Neural progenitor cell (in vitro differentiated cells): ENCODE measurements at regions not wholly inside any gene's neighbourhood (a gene's known extent, or its start where the extent isn't known, plus 50 kb on each side); places are given as distances from the start of the nearest gene placed in this dataset.

Experiments
- DNase-seq: peaks from one replicate; pipeline ENCODE4 v3.0.0-alpha.2; 2016; ENCODE audit warnings: low spot score
- H2AFZ ChIP-seq: fragments of 200-600 bp; sonication (generic); replicated peaks from 2 replicates; pipeline ENCODE4 v1.6.1; 2016; ENCODE audit warnings: antibody characterized with exemption
- H3F3A ChIP-seq: fragments of 200-600 bp; sonication (generic); 2 replicates; pipeline ENCODE4 v1.6.1; 2016; ENCODE audit warnings: antibody characterized with exemption, low read depth
- H3K27ac ChIP-seq: fragments of 200-600 bp; sonication (generic); 2 replicates; pipeline ENCODE4 v1.5.1; 2016; ENCODE audit warnings: mild to moderate bottlenecking
- H3K27me3 ChIP-seq: fragments of 200-600 bp; sonication (generic); 2 replicates; pipeline ENCODE4 v1.6.1; 2016; ENCODE audit warnings: mild to moderate bottlenecking, moderate library complexity
- H3K36me3 ChIP-seq: fragments of 200-600 bp; sonication (generic); 2 replicates; pipeline ENCODE4 v1.5.1; 2016
- H3K4me1 ChIP-seq: fragments of 200-600 bp; sonication (generic); 2 replicates; pipeline ENCODE4 v1.6.1; 2016; ENCODE audit warnings: mixed run types
- H3K4me2 ChIP-seq: fragments of 200-600 bp; sonication (generic); 2 replicates; pipeline ENCODE4 v1.6.1; 2016
- H3K4me3 ChIP-seq: fragments of 200-600 bp; sonication (generic); 2 replicates; pipeline ENCODE4 v1.5.1; 2016
- H3K79me2 ChIP-seq: fragments of 200-600 bp; sonication (generic); 2 replicates; pipeline ENCODE4 v1.6.1; 2016; ENCODE audit warnings: low read depth
- H3K9ac ChIP-seq: fragments of 200-600 bp; sonication (generic); 2 replicates; pipeline ENCODE4 v1.6.1; 2016
- H3K9me3 ChIP-seq: fragments of 200-600 bp; sonication (generic); 2 replicates; pipeline ENCODE4 v1.5.1; 2016; ENCODE audit warnings: low read depth
- H4K20me1 ChIP-seq: fragments of 200-600 bp; sonication (generic); 2 replicates; pipeline ENCODE4 v1.6.1; 2016; ENCODE audit warnings: low read depth
- H3K27ac Mint-ChIP-seq: 3 replicates; pipeline ENCODE4 v1.8.0; 2021; ENCODE audit warnings: mixed read lengths
- H3K27me3 Mint-ChIP-seq: 2 replicates; pipeline ENCODE4 v1.8.0; 2022; ENCODE audit warnings: low read depth, mild to moderate bottlenecking, inconsistent platforms, moderate library complexity, mixed read lengths; ENCODE audit not compliant: insufficient read depth
- H3K36me3 Mint-ChIP-seq: 3 replicates; pipeline ENCODE4 v1.8.0; 2021; ENCODE audit warnings: mixed read lengths
- H3K4me1 Mint-ChIP-seq: 3 replicates; pipeline ENCODE4 v1.8.0; 2021; ENCODE audit warnings: mixed read lengths
- H3K4me3 Mint-ChIP-seq: 3 replicates; pipeline ENCODE4 v1.8.0; 2021; ENCODE audit warnings: mild to moderate bottlenecking, moderate library complexity, mixed read lengths
- H3K9me3 Mint-ChIP-seq: 3 replicates; pipeline ENCODE4 v1.8.0; 2020; ENCODE audit warnings: mixed read lengths
- CTCF ChIP-seq: fragments of 200-600 bp; sonication (generic); IDR thresholded peaks from 2 replicates; pipeline ENCODE4 v1.5.1; 2017; ENCODE audit warnings: antibody characterized with exemption, mild to moderate bottlenecking
- EZH2 ChIP-seq: fragments of 200-600 bp; sonication (generic); IDR thresholded peaks from 2 replicates; pipeline ENCODE4 v1.6.1; 2017; ENCODE audit warnings: antibody characterized with exemption, mild to moderate bottlenecking, moderate library complexity
- EZH2phosphoT487 ChIP-seq: fragments of 200-600 bp; sonication (generic); IDR thresholded peaks from 2 replicates; pipeline ENCODE4 v1.6.1; 2017; ENCODE audit warnings: antibody characterized with exemption

- H3K27me3 Mint-ChIP-seq = peaks cover 2% of the 10 kb centered on the region
- H3F3A ChIP-seq = peaks cover 56% of the 10 kb centered on the region
- H3K27me3 ChIP-seq = no peaks in the 10 kb centered on the region
- H3K9me3 ChIP-seq = peaks cover 5% of the 10 kb centered on the region
- no peak for TF ChIP-seq EZH2
- TF ChIP-seq CTCF = no peak
- TF ChIP-seq EZH2phosphoT487 = peak; percentile 82
- peaks cover 50% of the 10 kb centered on the region for H3K4me1 Mint-ChIP-seq
- no peaks in the 10 kb centered on the region for H3K36me3 ChIP-seq
- H2AFZ ChIP-seq = no peak overlapping the region
- peak; percentile 95 for DNase-seq
- H3K27ac Mint-ChIP-seq = peak overlapping the region; percentile 99
- peak overlapping the region; percentile 73 for H3K27ac ChIP-seq
- peaks cover 9% of the 10 kb centered on the region for H3K36me3 Mint-ChIP-seq
- peak overlapping the region; percentile 29 for H3K4me3 ChIP-seq
- peak overlapping the region; percentile 77 for H3K4me3 Mint-ChIP-seq
- H3K4me1 ChIP-seq = peaks cover 53% of the 10 kb centered on the region
- H4K20me1 ChIP-seq = no peaks in the 10 kb centered on the region
- no peaks in the 10 kb centered on the region for H3K79me2 ChIP-seq
- peaks cover 15% of the 10 kb centered on the region for H3K9me3 Mint-ChIP-seq
- H3K9ac ChIP-seq = no peak overlapping the region
- H3K4me2 ChIP-seq = peak overlapping the region; percentile 80
Observed at GRCh38 chr7:138243430-138243829, 167.2 kb downstream of the AKR1D1 start.

GRCh38 chr7:138243836-138244235 is 167.6 kb downstream of the AKR1D1 start:
- H3K36me3 Mint-ChIP-seq = peaks cover 8% of the 10 kb centered on the region
- H3K9me3 Mint-ChIP-seq = peaks cover 14% of the 10 kb centered on the region
- peak overlapping the region; percentile 99 for H3K27ac Mint-ChIP-seq
- Histone ChIP-seq H3K4me3 (peak overlapping the region; percentile 29), H3K9me3 (peaks cover under 1% of the 10 kb centered on the region), H3K4me1 (peaks cover 57% of the 10 kb centered on the region), H3F3A (peaks cover 61% of the 10 kb centered on the region), H2AFZ (no peak overlapping the region), H4K20me1 (no peaks in the 10 kb centered on the region), H3K79me2 (no peaks in the 10 kb centered on the region), H3K4me2 (peak overlapping the region; percentile 80), H3K36me3 (no peaks in the 10 kb centered on the region), H3K9ac (no peak overlapping the region), H3K27ac (peak overlapping the region; percentile 73), H3K27me3 (no peaks in the 10 kb centered on the region)
- H3K4me3 Mint-ChIP-seq = peak overlapping the region; percentile 77
- DNase-seq = no peak
- H3K27me3 Mint-ChIP-seq = peaks cover 3% of the 10 kb centered on the region
- H3K4me1 Mint-ChIP-seq = peaks cover 54% of the 10 kb centered on the region
- TF ChIP-seq CTCF (no peak), EZH2 (no peak), EZH2phosphoT487 (no peak)

- Histone ChIP-seq H3K4me2 (no peak overlapping the region), H3K4me3 (no peak overlapping the region)
Observed at GRCh38 chr7:138244606-138245005, 168.3 kb downstream of the AKR1D1 start.

More at GRCh38 chr7:138244606-138245005, 168.3 kb downstream of the AKR1D1 start:
- Histone ChIP-seq H3K27me3 (no peaks in the 10 kb centered on the region), H3K36me3 (no peaks in the 10 kb centered on the region), H2AFZ (no peak overlapping the region), H3K9me3 (peaks cover 1% of the 10 kb centered on the region), H4K20me1 (no peaks in the 10 kb centered on the region), H3K79me2 (no peaks in the 10 kb centered on the region), H3K9ac (no peak overlapping the region), H3F3A (peaks cover 65% of the 10 kb centered on the region), H3K27ac (no peak overlapping the region), H3K4me1 (peaks cover 62% of the 10 kb centered on the region)
- peak; percentile 6 for DNase-seq
- TF ChIP-seq EZH2phosphoT487 (no peak), CTCF (no peak), EZH2 (no peak)
- Mint-ChIP-seq H3K27ac (peak overlapping the region; percentile 99), H3K4me3 (peak overlapping the region; percentile 17), H3K9me3 (peaks cover 7% of the 10 kb centered on the region), H3K4me1 (peaks cover 55% of the 10 kb centered on the region), H3K27me3 (peaks cover 3% of the 10 kb centered on the region), H3K36me3 (peaks cover 3% of the 10 kb centered on the region)
